CD8-positive, alpha-beta memory T cell (primary cell): ENCODE measurements at regions not wholly inside any gene's neighbourhood (a gene's known extent, or its start where the extent isn't known, plus 50 kb on each side); places are given as distances from the start of the nearest gene placed in this dataset.
A peak's percentile ranks its signal among the peaks of the same experiment; 100 is the strongest.

Experiments
- CTCF ChIA-PET: fragments of 350-600 bp; sonication (Branson Sonifier 250); formaldehyde crosslinking; loops from one replicate; lab custom pipeline; 2021; ENCODE audit warnings: antibody characterized with exemption; lab: Charles Lee
- POLR2A ChIA-PET: fragments of 350-600 bp; sonication (Branson Sonifier 250); formaldehyde crosslinking; loops from one replicate; lab custom pipeline; 2021; ENCODE audit warnings: antibody characterized with exemption; lab: Charles Lee
- DNase-seq, 5 donors: peaks; one replicate each; pipeline versions ENCODE4 v3.0.0 to v3.0.0-alpha.2; 2020 to 2022; ENCODE audit warnings: mixed read lengths in 1 of 5
- H3K27ac ChIP-seq: one replicate; pipeline ENCODE4 v1.7.0; 2013; ENCODE audit warnings: low read depth, mild to moderate bottlenecking, low read length, moderate library complexity
- H3K27me3 ChIP-seq: 2 replicates; pipeline ENCODE4 v1.7.0; 2013; ENCODE audit warnings: low read length, mild to moderate bottlenecking; ENCODE audit not compliant: insufficient read depth, poor library complexity, severe bottlenecking
- H3K36me3 ChIP-seq: 2 replicates; pipeline ENCODE4 v1.7.0; 2013; ENCODE audit warnings: mild to moderate bottlenecking, low read length, moderate library complexity; ENCODE audit not compliant: insufficient read depth
- H3K4me1 ChIP-seq: 2 replicates; pipeline ENCODE4 v1.7.0; 2013; ENCODE audit warnings: mild to moderate bottlenecking, low read length, moderate library complexity; ENCODE audit not compliant: insufficient read depth
- H3K4me3 ChIP-seq: 2 replicates; pipeline ENCODE4 v1.7.0; 2013; ENCODE audit warnings: mild to moderate bottlenecking, low read length
- H3K9me3 ChIP-seq: 2 replicates; pipeline ENCODE4 v1.7.0; 2013; ENCODE audit warnings: mild to moderate bottlenecking, low read length
- H3K27ac Mint-ChIP-seq, 8 donors: one replicate each; pipeline ENCODE4 v1.8.0; 2020 to 2021; ENCODE audit warnings: mixed read lengths in 8 of 8, mild to moderate bottlenecking in 6 of 8, inconsistent platforms in 3 of 8, moderate library complexity in 3 of 8
- H3K27me3 Mint-ChIP-seq, 2 donors: one replicate each; pipeline ENCODE4 v1.8.0; 2020 to 2021; ENCODE audit warnings: mixed read lengths in 2 of 2, mild to moderate bottlenecking in 1 of 2, moderate library complexity in 1 of 2
- H3K36me3 Mint-ChIP-seq, 3 donors: one replicate each; pipeline ENCODE4 v1.8.0; 2020 to 2021; ENCODE audit warnings: mixed read lengths in 3 of 3, inconsistent platforms in 1 of 3, mild to moderate bottlenecking in 1 of 3
- H3K4me1 Mint-ChIP-seq, 3 donors: one replicate each; pipeline ENCODE4 v1.8.0; 2020 to 2021; ENCODE audit warnings: mixed read lengths in 3 of 3, inconsistent platforms in 1 of 3, mild to moderate bottlenecking in 1 of 3
- H3K4me3 Mint-ChIP-seq, 7 donors: one replicate each; pipeline ENCODE4 v1.8.0; 2020 to 2021; ENCODE audit warnings: mixed read lengths in 7 of 7, mild to moderate bottlenecking in 6 of 7, moderate library complexity in 4 of 7, inconsistent platforms in 2 of 7
- H3K9me3 Mint-ChIP-seq, 5 donors: one replicate each; pipeline ENCODE4 v1.8.0; 2020 to 2022; ENCODE audit warnings: mixed read lengths in 5 of 5, mild to moderate bottlenecking in 3 of 5, moderate library complexity in 2 of 5, inconsistent platforms in 1 of 5

DNA sequence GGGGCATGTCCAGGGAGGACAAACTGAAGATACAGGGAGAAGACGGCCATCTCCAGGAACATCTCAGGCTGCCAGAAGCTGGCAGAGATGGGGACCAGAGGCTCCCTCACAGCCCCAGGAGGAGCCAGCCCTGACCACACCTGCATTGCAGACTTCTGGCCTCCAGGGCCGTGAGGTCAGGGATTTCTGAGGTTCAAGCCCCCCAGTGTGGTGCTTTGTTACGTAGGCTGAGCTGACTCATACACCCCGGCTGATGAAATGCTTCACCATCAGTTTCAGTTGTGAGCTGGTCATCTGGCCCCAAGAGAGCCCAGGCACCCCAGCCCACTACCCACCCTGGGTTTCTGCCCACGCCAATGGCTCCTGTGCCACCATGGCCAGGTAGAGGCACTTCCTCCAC lies 106.4 kb downstream of the SIK1 start:
- Histone ChIP-seq H3K36me3 (no peaks in the 10 kb centered on the region), H3K9me3 (no peaks in the 10 kb centered on the region), H3K27me3 (no peaks in the 10 kb centered on the region), H3K4me3 (no peak overlapping the region), H3K27ac (no peak overlapping the region), H3K4me1 (no peaks in the 10 kb centered on the region)
- no peaks in the 10 kb centered on the region for H3K36me3 Mint-ChIP-seq
- no peak for DNase-seq
- H3K27ac Mint-ChIP-seq, result peak overlapping the region in 1 of 8 donors; percentile 38
- H3K4me3 Mint-ChIP-seq, result no peak overlapping the region
- peaks cover 4 to 10% of the 10 kb centered on the region in 2 donors for H3K27me3 Mint-ChIP-seq
- no peaks in the 10 kb centered on the region for H3K4me1 Mint-ChIP-seq
- ChIA-PET POLR2A (no interaction called here), CTCF (no interaction called here)
- H3K9me3 Mint-ChIP-seq, result peaks cover 0 to 9% (median 4%) of the 10 kb centered on the region in 5 donors

DNA sequence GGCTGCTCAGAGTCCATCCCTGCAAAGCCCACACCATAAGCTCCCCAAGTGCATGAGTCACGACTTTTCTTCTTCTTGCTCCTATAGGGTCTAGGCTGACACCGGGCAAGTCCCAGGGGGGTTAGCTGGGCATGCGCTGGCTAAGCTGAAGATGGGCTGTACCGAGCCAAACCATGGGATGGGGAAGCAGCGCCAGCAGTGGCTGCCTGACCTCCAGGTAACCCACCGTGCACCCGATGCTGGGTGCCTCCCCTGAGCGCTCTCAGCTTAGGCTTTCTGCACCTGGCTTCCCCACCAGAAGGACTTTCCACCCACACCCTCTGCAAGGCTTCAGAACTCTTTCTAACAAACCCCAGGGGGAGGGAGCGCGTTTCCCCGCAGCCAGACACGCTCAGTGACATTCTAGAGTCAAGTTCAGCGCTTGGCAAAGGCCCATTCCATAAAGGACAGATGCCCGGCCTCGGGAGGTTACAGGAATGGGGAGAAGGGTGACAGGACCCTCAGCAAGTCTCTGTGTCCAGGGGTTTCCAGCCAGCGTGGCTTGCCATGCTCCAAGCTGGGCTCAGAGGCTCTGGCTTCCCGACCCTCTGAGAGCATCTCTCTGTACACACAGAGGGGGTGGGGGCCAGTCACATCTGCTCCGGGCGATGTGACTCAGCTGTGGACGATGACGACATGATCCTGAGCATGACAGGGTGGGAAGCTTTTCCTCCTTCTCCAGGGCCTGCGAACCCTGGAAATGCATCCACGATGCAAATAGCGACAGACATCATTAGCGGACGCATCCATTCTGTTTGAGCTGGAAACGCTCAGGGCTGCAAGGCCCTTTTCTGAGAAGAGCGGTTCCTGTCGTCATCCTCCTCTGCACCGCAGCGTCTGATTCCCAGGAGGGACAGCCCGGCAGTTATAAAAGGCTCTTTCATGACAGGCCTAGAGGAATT lies 107.8 kb downstream of the SIK1 start:
- DNase-seq, result no peak
- Mint-ChIP-seq H3K9me3 (peaks cover 0 to 9% (median 4%) of the 10 kb centered on the region in 5 donors), H3K4me3 (no peak overlapping the region), H3K27ac (no peak overlapping the region), H3K4me1 (peaks cover 0 to 2% (median 0%) of the 10 kb centered on the region in 3 donors), H3K27me3 (peaks cover 7 to 19% of the 10 kb centered on the region in 2 donors), H3K36me3 (no peaks in the 10 kb centered on the region)
- H3K4me3 ChIP-seq, result no peak overlapping the region
- no peaks in the 10 kb centered on the region for H3K27me3 ChIP-seq
- H3K9me3 ChIP-seq, result no peaks in the 10 kb centered on the region
- CTCF ChIA-PET, result no interaction called here
- no peaks in the 10 kb centered on the region for H3K36me3 ChIP-seq
- no peak overlapping the region for H3K27ac ChIP-seq
- H3K4me1 ChIP-seq, result no peaks in the 10 kb centered on the region
- POLR2A ChIA-PET, result no interaction called here

DNA sequence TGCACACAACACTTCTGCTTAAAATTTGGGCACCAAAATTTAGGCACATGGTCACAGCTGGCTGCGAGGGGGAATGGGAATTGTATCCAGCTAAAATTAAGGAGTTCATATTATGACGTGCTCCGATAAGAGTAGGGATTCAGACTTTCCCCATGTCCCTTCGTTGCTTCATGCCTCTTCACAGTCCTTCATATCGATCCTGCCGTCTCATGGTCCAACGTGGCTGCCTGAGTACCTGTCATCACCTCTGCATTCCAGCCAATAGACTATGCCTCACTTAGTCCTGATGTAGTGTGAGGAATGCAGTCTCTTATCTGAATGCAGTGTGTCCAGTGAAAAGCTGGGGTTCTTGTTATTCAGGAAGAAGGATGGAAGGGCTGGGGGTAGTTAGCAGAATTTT lies 108.6 kb downstream of the SIK1 start:
- H3K9me3 Mint-ChIP-seq, result peaks cover 0 to 9% (median 4%) of the 10 kb centered on the region in 5 donors
- H3K27ac ChIP-seq, result no peak overlapping the region
- peaks cover 7 to 19% of the 10 kb centered on the region in 2 donors for H3K27me3 Mint-ChIP-seq
- H3K4me1 Mint-ChIP-seq, result peaks cover 0 to 2% (median 0%) of the 10 kb centered on the region in 3 donors
- H3K36me3 ChIP-seq, result no peaks in the 10 kb centered on the region
- POLR2A ChIA-PET, result no interaction called here
- H3K36me3 Mint-ChIP-seq, result no peaks in the 10 kb centered on the region
- no peaks in the 10 kb centered on the region for H3K9me3 ChIP-seq
- H3K4me1 ChIP-seq, result no peaks in the 10 kb centered on the region
- H3K4me3 ChIP-seq, result no peak overlapping the region
- H3K27ac Mint-ChIP-seq, result no peak overlapping the region
- no peak overlapping the region for H3K4me3 Mint-ChIP-seq
- no peak for DNase-seq
- CTCF ChIA-PET, result no interaction called here
- H3K27me3 ChIP-seq, result no peaks in the 10 kb centered on the region

- Histone ChIP-seq H3K9me3 (no peaks in the 10 kb centered on the region), H3K27me3 (no peaks in the 10 kb centered on the region), H3K36me3 (no peaks in the 10 kb centered on the region), H3K27ac (no peak overlapping the region), H3K4me1 (no peaks in the 10 kb centered on the region), H3K4me3 (no peak overlapping the region)
- Mint-ChIP-seq H3K36me3 (no peaks in the 10 kb centered on the region), H3K27ac (no peak overlapping the region), H3K4me1 (peaks cover 0 to 2% (median 0%) of the 10 kb centered on the region in 3 donors), H3K9me3 (peaks cover 0 to 9% (median 4%) of the 10 kb centered on the region in 5 donors), H3K4me3 (no peak overlapping the region), H3K27me3 (peaks cover 7 to 19% of the 10 kb centered on the region in 2 donors)
- POLR2A ChIA-PET, result no interaction called here
- CTCF ChIA-PET, result no interaction called here
- no peak for DNase-seq
Measured at GRCh38 chr21:43317959-43318358, 109.0 kb downstream of the SIK1 start.

DNA sequence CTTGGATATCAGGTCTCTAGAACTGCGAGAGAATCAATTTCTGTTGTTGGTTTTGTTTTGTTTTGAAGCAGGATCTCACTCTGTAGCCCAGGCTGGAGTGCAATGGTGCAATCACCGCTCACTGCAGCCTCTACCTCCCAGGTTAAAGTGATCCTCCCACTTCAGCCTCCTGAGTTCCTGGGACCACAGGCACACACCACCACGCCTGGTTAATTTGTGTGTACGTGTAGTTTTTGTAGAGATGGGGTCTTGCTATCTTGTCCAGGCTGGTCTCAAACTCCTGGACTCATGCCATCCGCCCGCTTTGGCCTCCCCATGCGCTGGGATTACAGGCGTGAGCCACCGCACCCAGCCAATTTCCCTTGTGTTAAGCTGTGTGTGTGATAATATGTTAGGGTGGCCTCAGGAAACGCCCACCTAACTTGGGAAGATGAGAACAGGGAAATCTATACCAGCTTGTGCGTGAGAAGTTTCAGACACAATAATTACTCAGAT lies 109.6 kb downstream of the SIK1 start:
- Mint-ChIP-seq H3K27ac (peak overlapping the region in 1 of 8 donors; percentile 79), H3K4me3 (no peak overlapping the region), H3K36me3 (no peaks in the 10 kb centered on the region), H3K4me1 (peaks cover 0 to 2% (median 0%) of the 10 kb centered on the region in 3 donors), H3K9me3 (peaks cover 0 to 9% (median 4%) of the 10 kb centered on the region in 5 donors), H3K27me3 (peaks cover 6 to 19% of the 10 kb centered on the region in 2 donors)
- no peaks in the 10 kb centered on the region for H3K4me1 ChIP-seq
- H3K4me3 ChIP-seq, result no peak overlapping the region
- H3K27me3 ChIP-seq, result no peaks in the 10 kb centered on the region
- no peak for DNase-seq
- H3K36me3 ChIP-seq, result no peaks in the 10 kb centered on the region
- H3K27ac ChIP-seq, result no peak overlapping the region
- ChIA-PET CTCF (no interaction called here), POLR2A (no interaction called here)
- no peaks in the 10 kb centered on the region for H3K9me3 ChIP-seq

- H3K27ac Mint-ChIP-seq, result no peak overlapping the region
- H3K4me1 Mint-ChIP-seq, result peaks cover 0 to 2% (median 0%) of the 10 kb centered on the region in 3 donors
- H3K9me3 ChIP-seq, result no peaks in the 10 kb centered on the region
- H3K27me3 ChIP-seq, result no peaks in the 10 kb centered on the region
- H3K4me3 ChIP-seq, result no peak overlapping the region
- no peak overlapping the region for H3K27ac ChIP-seq
- DNase-seq, result no peak
- H3K4me3 Mint-ChIP-seq, result no peak overlapping the region
- peaks cover 6 to 19% of the 10 kb centered on the region in 2 donors for H3K27me3 Mint-ChIP-seq
- no peaks in the 10 kb centered on the region for H3K36me3 ChIP-seq
- CTCF ChIA-PET, result no interaction called here
- H3K36me3 Mint-ChIP-seq, result no peaks in the 10 kb centered on the region
- POLR2A ChIA-PET, result no interaction called here
- H3K4me1 ChIP-seq, result no peaks in the 10 kb centered on the region
- peaks cover 0 to 9% (median 4%) of the 10 kb centered on the region in 5 donors for H3K9me3 Mint-ChIP-seq
Measured at GRCh38 chr21:43316156-43316845, 110.6 kb downstream of the SIK1 start.

GRCh38 chr21:43315244-43316137 lies 111.4 kb downstream of the SIK1 start:
- Mint-ChIP-seq H3K27ac (peak overlapping the region in 4 of 8 donors; percentile 60 to 80 (median 69)), H3K4me1 (peaks cover 0 to 2% (median 0%) of the 10 kb centered on the region in 3 donors), H3K9me3 (peaks cover 0 to 9% (median 4%) of the 10 kb centered on the region in 5 donors), H3K27me3 (peaks cover 6 to 19% of the 10 kb centered on the region in 2 donors), H3K4me3 (no peak overlapping the region), H3K36me3 (no peaks in the 10 kb centered on the region)
- CTCF ChIA-PET, result no interaction called here
- no peak overlapping the region for H3K27ac ChIP-seq
- POLR2A ChIA-PET, result no interaction called here
- H3K4me1 ChIP-seq, result no peaks in the 10 kb centered on the region
- no peak overlapping the region for H3K4me3 ChIP-seq
- H3K27me3 ChIP-seq, result no peaks in the 10 kb centered on the region
- no peaks in the 10 kb centered on the region for H3K36me3 ChIP-seq
- H3K9me3 ChIP-seq, result no peaks in the 10 kb centered on the region
- peak in 2 of 5 donors; percentile 18 to 33 for DNase-seq
